Loucy (cell line): ENCODE measurements at regions not wholly inside any gene's neighbourhood (a gene's known extent, or its start where the extent isn't known, plus 50 kb on each side); places are given as distances from the start of the nearest gene placed in this dataset.

Source experiments
- CTCF ChIP-seq: fragments of 200-600 bp; sonication (generic); conservative IDR thresholded peaks from 2 replicates; pipeline ENCODE4 v1.5.1; 2014; ENCODE audit warnings: mild to moderate bottlenecking, antibody characterized with exemption, low read length
- EZH2phosphoT487 ChIP-seq: fragments of 200-600 bp; IDR thresholded peaks from 2 replicates; pipeline ENCODE4 v1.6.1; 2018; ENCODE audit warnings: antibody characterized with exemption, mild to moderate bottlenecking, moderate library complexity, borderline replicate concordance

GRCh38 chr1:198943484-198944187 lies 304.8 kb downstream of the PTPRC start:
- TF ChIP-seq CTCF (no peak), EZH2phosphoT487 (no peak)
